Left lobe of liver (tissue), 2 donors: ENCODE measurements at regions not wholly inside any gene's neighbourhood (a gene's known extent, or its start where the extent isn't known, plus 50 kb on each side); places are given as distances from the start of the nearest gene placed in this dataset.
"Not testable (repeated sequence)": the region's sequence is repeated elsewhere in the genome, so short reads cannot be mapped to it uniquely, and the experiment has no call there.

Source experiments
- ATAC-seq: fragments of 200-7000 bp; cut with Tn5 transposase; one replicate; pipeline ENCODE4 v1.9.1; 2020; ENCODE audit warnings: mild to moderate bottlenecking, moderate library complexity
- DNase-seq: peaks from one replicate; pipeline ENCODE4 v3.0.0-alpha.2; 2020; ENCODE audit warnings: low spot score
- donor health status: DM: no; HTN: no; CAD: no; lungs with moderate emphysema.
- donor health status: DM: no; HTN: yes; CAD: no.

GRCh38 chr5:19104948-19105347 is 883.1 kb downstream of the CDH18 start:
- no peak for ATAC-seq

GRCh38 chr5:19122923-19123322 is 865.1 kb downstream of the CDH18 start:
- DNase-seq (no peak), ATAC-seq (no peak)

More at GRCh38 chr5:19104948-19105347, 883.1 kb downstream of the CDH18 start:
- no peak for DNase-seq

- ATAC-seq = no peak
- no peak for DNase-seq
These were observed 861.9 kb downstream of the CDH18 start for GRCh38 chr5:19125956-19126713.

GRCh38 chr5:19140276-19140675 is 847.7 kb downstream of the CDH18 start:
- ATAC-seq (no peak), DNase-seq (no peak)

GRCh38 chr5:19141937-19142524 is 846.0 kb downstream of the CDH18 start:
- DNase-seq, ATAC-seq: not testable (repeated sequence)

GRCh38 chr5:19142713-19143414 is 845.1 kb downstream of the CDH18 start:
- not testable (repeated sequence) for ATAC-seq

GRCh38 chr5:19143935-19144334 is 844.1 kb downstream of the CDH18 start:
- no peak for ATAC-seq
- no peak for DNase-seq

More at GRCh38 chr5:19142713-19143414, 845.1 kb downstream of the CDH18 start:
- not testable (repeated sequence) for DNase-seq

- no peak for ATAC-seq
These were observed 818.6 kb downstream of the CDH18 start for GRCh38 chr5:19169426-19169825.

GRCh38 chr5:19172926-19173470 is 815.0 kb downstream of the CDH18 start:
- ATAC-seq = no peak
- no peak for DNase-seq

More at GRCh38 chr5:19169426-19169825, 818.6 kb downstream of the CDH18 start:
- DNase-seq = no peak

GRCh38 chr5:19175776-19176570 is 812.0 kb downstream of the CDH18 start:
- ATAC-seq = no peak
- DNase-seq = no peak

- ATAC-seq = no peak
- no peak for DNase-seq
These were observed 808.4 kb downstream of the CDH18 start for GRCh38 chr5:19179571-19179970.

GRCh38 chr5:19189176-19189575 is 798.8 kb downstream of the CDH18 start:
- DNase-seq (no peak), ATAC-seq (no peak)

- DNase-seq (no peak), ATAC-seq (no peak)
These were observed 794.4 kb downstream of the CDH18 start for GRCh38 chr5:19193631-19194030.

- no peak for DNase-seq
These were observed 791.4 kb downstream of the CDH18 start for GRCh38 chr5:19196631-19197030.

GRCh38 chr5:19200251-19200650 is 787.7 kb downstream of the CDH18 start:
- ATAC-seq (no peak), DNase-seq (no peak)

More at GRCh38 chr5:19196631-19197030, 791.4 kb downstream of the CDH18 start:
- no peak for ATAC-seq

- ATAC-seq (no peak), DNase-seq (no peak)
These were observed 779.6 kb downstream of the CDH18 start for GRCh38 chr5:19208397-19208796.

GRCh38 chr5:19210886-19211285 is 777.1 kb downstream of the CDH18 start:
- DNase-seq = no peak
- no peak for ATAC-seq

- no peak for DNase-seq
- ATAC-seq = no peak
These were observed 758.7 kb downstream of the CDH18 start for GRCh38 chr5:19229179-19229835.

- no peak for DNase-seq
These were observed 754.4 kb downstream of the CDH18 start for GRCh38 chr5:19233573-19233972.

GRCh38 chr5:19235101-19235584 is 752.9 kb downstream of the CDH18 start:
- ATAC-seq (no peak), DNase-seq (no peak)

More at GRCh38 chr5:19233573-19233972, 754.4 kb downstream of the CDH18 start:
- no peak for ATAC-seq
